DOHH2 (cell line): ENCODE measurements at regions not wholly inside any gene's neighbourhood (a gene's known extent, or its start where the extent isn't known, plus 50 kb on each side); places are given as distances from the start of the nearest gene placed in this dataset.

Experiments used
- H3F3A ChIP-seq: fragments of 200-600 bp; sonication (generic), shearing (Covaris generic); 2 replicates; pipeline ENCODE4 v1.6.0; 2016; ENCODE audit warnings: antibody characterized with exemption, mild to moderate bottlenecking; ENCODE audit not compliant: control insufficient read depth, insufficient read depth
- H3K27ac ChIP-seq: fragments of 200-600 bp; sonication (generic); 2 replicates; pipeline ENCODE4 v1.5.1; 2014; ENCODE audit warnings: low read depth, mild to moderate bottlenecking, low read length, moderate library complexity
- H3K27me3 ChIP-seq: fragments of 200-600 bp; sonication (generic); 2 replicates; pipeline ENCODE4 v1.6.1; 2014; ENCODE audit warnings: mild to moderate bottlenecking, low read length, mixed read lengths; ENCODE audit not compliant: control insufficient read depth
- H3K36me3 ChIP-seq: fragments of 200-600 bp; sonication (generic); 2 replicates; pipeline ENCODE4 v1.6.1; 2014; ENCODE audit warnings: mild to moderate bottlenecking, low read length, moderate library complexity, mixed read lengths; ENCODE audit not compliant: control insufficient read depth
- H3K4me1 ChIP-seq: fragments of 200-600 bp; sonication (generic); 2 replicates; pipeline ENCODE4 v1.6.1; 2014; ENCODE audit warnings: mild to moderate bottlenecking, low read length, mixed read lengths; ENCODE audit not compliant: control insufficient read depth
- H3K4me2 ChIP-seq: fragments of 200-600 bp; sonication (generic); 2 replicates; pipeline ENCODE4 v1.6.0; 2014; ENCODE audit warnings: mild to moderate bottlenecking, low read length, moderate library complexity
- H3K4me3 ChIP-seq: fragments of 200-600 bp; sonication (generic); 2 replicates; pipeline ENCODE4 v1.5.1; 2014; ENCODE audit warnings: mild to moderate bottlenecking, low read length, mixed read lengths
- H3K79me2 ChIP-seq: fragments of 200-600 bp; sonication (generic); 2 replicates; pipeline ENCODE4 v1.6.1; 2014; ENCODE audit warnings: mild to moderate bottlenecking, low read length, mixed read lengths; ENCODE audit not compliant: control insufficient read depth
- H3K9me2 ChIP-seq: fragments of 200-600 bp; sonication (generic); replicated peaks from 2 replicates; pipeline ENCODE4 v1.6.1; 2014; ENCODE audit warnings: mild to moderate bottlenecking, low read length, mixed read lengths; ENCODE audit not compliant: control insufficient read depth
- H3K9me3 ChIP-seq: fragments of 200-600 bp; sonication (generic); 2 replicates; pipeline ENCODE4 v1.6.1; 2014; ENCODE audit warnings: antibody characterized with exemption, low read length, mixed read lengths; ENCODE audit not compliant: control insufficient read depth, insufficient read depth
- H4K20me1 ChIP-seq: fragments of 200-600 bp; sonication (generic); 2 replicates; pipeline ENCODE4 v1.6.0; 2014; ENCODE audit warnings: low read depth, mild to moderate bottlenecking, antibody characterized with exemption, low read length, moderate library complexity; ENCODE audit not compliant: control insufficient read depth, insufficient read depth
- CTCF ChIP-seq: fragments of 200-600 bp; sonication (generic); IDR thresholded peaks from one replicate; pipeline ENCODE4 v1.5.1; 2014; ENCODE audit warnings: antibody characterized with exemption, mild to moderate bottlenecking, low read depth, low read length; ENCODE audit not compliant: poor library complexity, severe bottlenecking
- EZH2phosphoT487 ChIP-seq: fragments of 200-600 bp; sonication (generic); IDR thresholded peaks from 2 replicates; pipeline ENCODE4 v1.6.1; 2017; ENCODE audit warnings: borderline replicate concordance, mild to moderate bottlenecking, antibody characterized with exemption, low read length, moderate library complexity, mixed read lengths

GRCh38 chr4:132332932-132333723, 816.0 kb upstream of the PCDH10 start:
- TF ChIP-seq CTCF: peak; percentile 52
- TF ChIP-seq EZH2phosphoT487: no peak
- H3K4me2 ChIP-seq: no peak overlapping the region
- H3K27ac ChIP-seq: no peak overlapping the region

GRCh38 chr4:132333724-132334047, 815.4 kb upstream of the PCDH10 start:
- Histone ChIP-seq H3K4me2 (no peak overlapping the region), H3K36me3 (no peaks in the 10 kb centered on the region), H3F3A (no peaks in the 10 kb centered on the region), H3K27ac (no peak overlapping the region), H3K9me3 (no peaks in the 10 kb centered on the region), H3K9me2 (no peaks in the 10 kb centered on the region), H3K4me1 (no peaks in the 10 kb centered on the region), H3K79me2 (no peaks in the 10 kb centered on the region), H3K27me3 (no peaks in the 10 kb centered on the region), H3K4me3 (no peak overlapping the region), H4K20me1 (no peaks in the 10 kb centered on the region)
- TF ChIP-seq EZH2phosphoT487 (no peak), CTCF (no peak)

More at GRCh38 chr4:132332932-132333723, 816.0 kb upstream of the PCDH10 start:
- Histone ChIP-seq H4K20me1 (no peaks in the 10 kb centered on the region), H3K4me1 (no peaks in the 10 kb centered on the region), H3F3A (no peaks in the 10 kb centered on the region), H3K9me3 (no peaks in the 10 kb centered on the region), H3K9me2 (no peaks in the 10 kb centered on the region), H3K4me3 (no peak overlapping the region), H3K79me2 (no peaks in the 10 kb centered on the region), H3K27me3 (no peaks in the 10 kb centered on the region), H3K36me3 (no peaks in the 10 kb centered on the region)

- no peaks in the 10 kb centered on the region for H3F3A ChIP-seq
- no peaks in the 10 kb centered on the region for H3K4me1 ChIP-seq
- no peaks in the 10 kb centered on the region for H3K27me3 ChIP-seq
- H3K4me3 ChIP-seq: no peak overlapping the region
- no peaks in the 10 kb centered on the region for H3K36me3 ChIP-seq
- H3K79me2 ChIP-seq: no peaks in the 10 kb centered on the region
- no peak overlapping the region for H3K27ac ChIP-seq
- no peaks in the 10 kb centered on the region for H3K9me2 ChIP-seq
- no peaks in the 10 kb centered on the region for H4K20me1 ChIP-seq
- H3K4me2 ChIP-seq: no peak overlapping the region
- no peak for TF ChIP-seq EZH2phosphoT487
- TF ChIP-seq CTCF: no peak
- no peaks in the 10 kb centered on the region for H3K9me3 ChIP-seq
Measured at GRCh38 chr4:132334081-132334480, 815.0 kb upstream of the PCDH10 start.
